HepG2 (cell line): ENCODE measurements at regions not wholly inside any gene's neighbourhood (a gene's known extent, or its start where the extent isn't known, plus 50 kb on each side); places are given as distances from the start of the nearest gene placed in this dataset.

ENCODE experiments used
- ATAC-seq: fragments of 200-7000 bp; cut with Tn5 transposase; 3 replicates; pipeline ENCODE4 v1.9.1; 2020; ENCODE audit warnings: mild to moderate bottlenecking, moderate library complexity
- BruUV-seq: library from RNA; stranded (reverse); fragments of 400-500 nt; replicated peaks from 2 replicates; lab custom pipeline; 2021; lab: Mats Ljungman, UMichigan
- CTCF ChIA-PET: fragments of 300-600 bp; formaldehyde crosslinking; extraction: SDS; loops from one replicate; lab custom pipeline; 2021; ENCODE audit warnings: low total read pairs, inconsistent platforms, low intra/inter-chr PET ratio; lab: Yijun Ruan, JAX
- POLR2A ChIA-PET: fragments of 350-600 bp; sonication (Branson Sonifier 250); formaldehyde crosslinking; loops from one replicate; lab custom pipeline; 2020; ENCODE audit warnings: antibody characterized with exemption, inconsistent platforms; lab: Yijun Ruan, JAX
- DNase-seq: peaks from one replicate; pipeline ENCODE4 v3.0.0-alpha.2; 2015; ENCODE audit warnings: low spot score
- FAIRE-seq: peaks from 3 replicates; lab custom pipeline; 2011; peaks lifted over from hg19 to GRCh38; lab: Jason Lieb, UNC
- H2AFZ ChIP-seq: one replicate; pipeline ENCODE4 v1.6.1; 2011; ENCODE audit warnings: low read length, inconsistent platforms
- H3K27ac ChIP-seq: fragments of 300-600 bp; 3 replicates; pipeline ENCODE4 v1.8.0; 2011; ENCODE audit warnings: mixed run types, mild to moderate bottlenecking, mixed read lengths, low read length, inconsistent platforms; ENCODE audit not compliant: insufficient read depth; ENCODE audit errors: extremely low read length
- H3K27me3 ChIP-seq, 2 experiments: fragments of 200-600 bp in 1 of 2; 2 replicates in 1 of 2; 3 replicates in 1 of 2; pipeline versions ENCODE4 v1.6.0 to v1.8.0; 2011; ENCODE audit warnings: low read length in 2 of 2, mild to moderate bottlenecking in 2 of 2, moderate library complexity in 2 of 2, inconsistent platforms in 1 of 2; ENCODE audit not compliant: insufficient read depth in 2 of 2, control insufficient read depth in 1 of 2
- H3K36me3 ChIP-seq, 2 experiments: fragments of 200-600 bp in 1 of 2; replicated peaks in 1 of 2; 2 replicates in 1 of 2; 3 replicates in 1 of 2; pipeline versions ENCODE4 v1.5.1 to v1.8.0; 2011; ENCODE audit warnings: low read length in 2 of 2, inconsistent platforms in 1 of 2; ENCODE audit not compliant: insufficient read depth in 2 of 2, control insufficient read depth in 1 of 2
- H3K4me1 ChIP-seq: 2 replicates; pipeline ENCODE4 v1.5.1; 2012; ENCODE audit warnings: low read length, inconsistent platforms; ENCODE audit not compliant: insufficient read depth
- H3K4me2 ChIP-seq: 2 replicates; pipeline ENCODE4 v1.6.0; 2011; ENCODE audit warnings: low read depth, low read length, inconsistent platforms
- H3K4me3 ChIP-seq, 3 experiments: fragments of 200-600 bp in 1 of 3; sonication (generic), shearing (Covaris generic) in 1 of 3; replicated peaks in 1 of 3; 2 replicates each; pipeline ENCODE4 v1.5.1; 2011 to 2016; ENCODE audit warnings: low read length in 3 of 3, inconsistent platforms in 2 of 3, low read depth in 2 of 3, mild to moderate bottlenecking in 2 of 3, control low read depth in 1 of 3, mixed read lengths in 1 of 3; ENCODE audit not compliant: insufficient read depth in 1 of 3
- H3K79me2 ChIP-seq: one replicate; pipeline ENCODE4 v1.6.1; 2011; ENCODE audit warnings: low read length, inconsistent platforms; ENCODE audit not compliant: insufficient read depth
- H3K9ac ChIP-seq: 2 replicates; pipeline ENCODE4 v1.6.0; 2011; ENCODE audit warnings: mild to moderate bottlenecking, low read depth, low read length, inconsistent platforms; ENCODE audit not compliant: insufficient read depth
- H3K9me3 ChIP-seq: 2 replicates; pipeline ENCODE4 v1.5.1; 2012; ENCODE audit warnings: mild to moderate bottlenecking, low read length
- H4K20me1 ChIP-seq: 2 replicates; pipeline ENCODE4 v1.6.0; 2011; ENCODE audit warnings: inconsistent platforms, mild to moderate bottlenecking, low read length, moderate library complexity; ENCODE audit not compliant: insufficient read depth
- ATF7 ChIP-seq, 2 experiments: fragments of 450-650 bp in 1 of 2; sonication (generic) in 1 of 2; formaldehyde crosslinking in 1 of 2; IDR thresholded peaks; 2 replicates each; pipeline versions ENCODE4 v1.4.0 to v1.6.1; 2016 to 2020; ENCODE audit warnings: antibody characterized with exemption in 1 of 2, mild to moderate bottlenecking in 1 of 2, missing genetic modification reagents in 1 of 2
- CEBPB ChIP-seq: IDR thresholded peaks from 2 replicates; pipeline ENCODE4 v1.6.1; 2011; ENCODE audit warnings: low read depth, low read length, improper control_type of control experiment, borderline replicate concordance
- CTCF ChIP-seq: sonication (generic); formaldehyde crosslinking; IDR thresholded peaks from 2 replicates; pipeline ENCODE4 v1.5.0; 2020; ENCODE audit warnings: mild to moderate bottlenecking, missing genetic modification reagents, moderate library complexity
- KLF6 ChIP-seq: IDR thresholded peaks from 2 replicates; pipeline ENCODE4 v1.8.0; 2016; ENCODE audit warnings: missing biosample characterization, missing genetic modification reagents
- KLF9 ChIP-seq: IDR thresholded peaks from 2 replicates; pipeline ENCODE4 v1.6.1; 2016; ENCODE audit warnings: low read depth
- MBD4 ChIP-seq: IDR thresholded peaks from 2 replicates; pipeline ENCODE4 v1.6.1; 2012; ENCODE audit warnings: low read length, inconsistent platforms, borderline replicate concordance
- NFIB ChIP-seq: sonication (generic); formaldehyde crosslinking; IDR thresholded peaks from 2 replicates; pipeline ENCODE4 v1.9.0; 2021; ENCODE audit warnings: missing genetic modification reagents, mild to moderate bottlenecking, borderline replicate concordance
- TFAP4 ChIP-seq: sonication (generic); IDR thresholded peaks from 2 replicates; pipeline ENCODE4 v1.6.1; 2016; ENCODE audit warnings: low read depth, borderline replicate concordance
- ZC3H13 ChIP-seq: sonication (generic); formaldehyde crosslinking; IDR thresholded peaks from 2 replicates; pipeline ENCODE4 v1.8.1; 2023; ENCODE audit warnings: mild to moderate bottlenecking, missing genetic modification reagents, moderate library complexity
- ZNF326 ChIP-seq: sonication (generic); formaldehyde crosslinking; IDR thresholded peaks from 2 replicates; pipeline ENCODE4 v1.4.0; 2020; ENCODE audit warnings: missing genetic modification reagents, borderline replicate concordance
- WGBS: methylation state at CpG from one replicate; pipeline ENCODE4 v1.1.6; 2017; ENCODE audit warnings: low lambda C conversion rate; 5-methylcytosine and 5-hydroxymethylcytosine counted together
- in situ Hi-C: cut with HindIII; loops from 2 replicates; pipeline ENCODE4 v1.10.0; 2017; ENCODE audit warnings: low pct_unique_long_range_greater_than_20kb; ENCODE audit not compliant: extremely low pct_ligation_motif_present
- intact Hi-C: fragments of 100-400 bp; cut with micrococcal nuclease; formaldehyde crosslinking; loops from one replicate; pipeline ENCODE4 v1.10.0; 2022; ENCODE audit not compliant: unreplicated experiment
- TF ChIP-seq, protein P1 (sequence below): sonication (generic); formaldehyde crosslinking; IDR thresholded peaks from 2 replicates; pipeline ENCODE4 v1.5.1; 2020; ENCODE audit warnings: mild to moderate bottlenecking, missing genetic modification reagents
- TF ChIP-seq, protein P2 (sequence below): sonication (generic); formaldehyde crosslinking; IDR thresholded peaks from 2 replicates; pipeline ENCODE4 v1.4.0; 2020; ENCODE audit warnings: missing genetic modification reagents

DNA sequence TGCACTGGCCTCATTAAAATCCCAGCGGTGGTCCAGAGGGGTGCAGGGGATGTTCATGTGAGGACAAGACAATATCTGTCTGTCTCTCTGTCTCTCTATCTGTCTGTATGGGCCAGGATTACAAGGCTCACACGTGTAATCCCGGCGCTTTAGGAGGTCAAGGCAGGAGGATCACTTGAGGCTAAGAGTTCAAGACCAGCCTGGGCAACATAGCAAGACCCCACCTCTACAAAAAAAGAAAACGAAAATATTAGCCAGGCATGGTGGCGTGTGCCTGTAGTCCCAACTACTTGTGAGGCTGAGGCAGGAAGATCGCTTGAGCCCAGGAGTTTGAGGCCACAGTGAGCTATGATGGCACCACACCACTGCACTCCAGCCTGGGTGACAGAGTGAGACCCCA is 117.1 kb downstream of the PHETA1 start:
- FAIRE-seq, result no peak
- Histone ChIP-seq H3K27me3 (peaks cover 6 to 42% of the 10 kb centered on the region in 2 experiments; a peak in 4 of 5 replicates), H3K79me2 (no peaks in the 10 kb centered on the region), H2AFZ (no peak overlapping the region), H3K4me2 (no peak overlapping the region), H4K20me1 (no peaks in the 10 kb centered on the region)
- TF ChIP-seq CTCF (CRISPR knock-in tag), result no peak
- TF ChIP-seq, all 625 proteins: peak for 0
- Histone ChIP-seq H3K4me3 (no peak overlapping the region), H3K36me3 (no peaks in the 10 kb centered on the region), H3K9me3 (no peaks in the 10 kb centered on the region), H3K27ac (no peak overlapping the region), H3K4me1 (no peaks in the 10 kb centered on the region), H3K9ac (no peak overlapping the region)
- intact Hi-C loops (no loop called here), in situ Hi-C loops (no loop called here)
- CTCF ChIA-PET, result no interaction called here
- ATAC-seq, result no peak
- DNase-seq, result no peak
- 19% methylated on average over 6 of the region's 7 CpGs for WGBS
- POLR2A ChIA-PET, result no interaction called here
- BruUV-seq, result no TSS peak

DNA sequence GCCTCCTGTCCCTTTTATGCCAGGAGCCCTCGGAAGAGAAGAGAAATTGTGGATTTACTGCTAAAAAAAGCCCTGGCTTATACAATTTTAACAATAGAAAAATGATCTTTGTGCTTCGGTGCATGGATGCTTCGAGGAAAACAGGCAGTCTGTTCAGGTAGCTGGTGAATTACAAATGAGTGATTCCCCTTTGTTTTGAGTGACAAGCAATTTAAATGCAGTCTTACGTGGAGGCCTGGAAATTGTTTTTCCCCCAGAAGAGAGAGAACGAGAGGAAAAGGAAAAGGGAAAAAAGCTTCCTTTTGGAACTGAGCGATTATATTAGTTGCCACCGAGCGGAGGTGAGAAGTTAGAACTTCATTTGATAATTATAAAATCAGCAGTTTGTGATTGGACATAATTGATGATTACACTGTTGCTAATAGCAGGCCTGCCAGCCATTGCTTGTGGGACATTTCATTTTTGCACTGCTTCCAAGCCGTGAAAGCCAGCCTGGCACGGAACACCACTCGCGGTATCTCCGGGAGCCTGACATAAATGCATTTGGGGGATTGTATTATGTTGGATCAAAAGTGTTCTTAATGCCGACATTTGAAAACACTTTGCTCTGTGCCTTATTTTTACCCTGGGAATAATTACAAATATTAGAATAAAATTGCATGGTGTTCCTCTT is 117.7 kb downstream of the PHETA1 start:
- peaks cover 3 to 44% of the 10 kb centered on the region in 2 experiments; a peak in 4 of 5 replicates for H3K27me3 ChIP-seq
- DNase-seq (no peak), ATAC-seq (no peak), FAIRE-seq (no peak)
- intact Hi-C loops, result no loop called here
- H3K9me3 ChIP-seq, result no peaks in the 10 kb centered on the region
- H3K27ac ChIP-seq, result no peak overlapping the region
- no peaks in the 10 kb centered on the region for H4K20me1 ChIP-seq
- no peaks in the 10 kb centered on the region for H3K4me1 ChIP-seq
- WGBS, result 55% methylated on average over 14 of the region's 14 CpGs
- no peak overlapping the region for H3K4me3 ChIP-seq
- in situ Hi-C loops, result no loop called here
- H3K36me3 ChIP-seq, result no peaks in the 10 kb centered on the region
- no TSS peak for BruUV-seq
- CTCF ChIA-PET, result no interaction called here
- H3K9ac ChIP-seq, result no peak overlapping the region
- H2AFZ ChIP-seq, result no peak overlapping the region
- no peak overlapping the region for H3K4me2 ChIP-seq
- POLR2A ChIA-PET, result no interaction called here
- no peaks in the 10 kb centered on the region for H3K79me2 ChIP-seq
- TF ChIP-seq CEBPB, result no peak
- no peak for TF ChIP-seq MBD4
- no peak for TF ChIP-seq KLF9 (CRISPR knock-in tag)
- TF ChIP-seq, protein P1, sequence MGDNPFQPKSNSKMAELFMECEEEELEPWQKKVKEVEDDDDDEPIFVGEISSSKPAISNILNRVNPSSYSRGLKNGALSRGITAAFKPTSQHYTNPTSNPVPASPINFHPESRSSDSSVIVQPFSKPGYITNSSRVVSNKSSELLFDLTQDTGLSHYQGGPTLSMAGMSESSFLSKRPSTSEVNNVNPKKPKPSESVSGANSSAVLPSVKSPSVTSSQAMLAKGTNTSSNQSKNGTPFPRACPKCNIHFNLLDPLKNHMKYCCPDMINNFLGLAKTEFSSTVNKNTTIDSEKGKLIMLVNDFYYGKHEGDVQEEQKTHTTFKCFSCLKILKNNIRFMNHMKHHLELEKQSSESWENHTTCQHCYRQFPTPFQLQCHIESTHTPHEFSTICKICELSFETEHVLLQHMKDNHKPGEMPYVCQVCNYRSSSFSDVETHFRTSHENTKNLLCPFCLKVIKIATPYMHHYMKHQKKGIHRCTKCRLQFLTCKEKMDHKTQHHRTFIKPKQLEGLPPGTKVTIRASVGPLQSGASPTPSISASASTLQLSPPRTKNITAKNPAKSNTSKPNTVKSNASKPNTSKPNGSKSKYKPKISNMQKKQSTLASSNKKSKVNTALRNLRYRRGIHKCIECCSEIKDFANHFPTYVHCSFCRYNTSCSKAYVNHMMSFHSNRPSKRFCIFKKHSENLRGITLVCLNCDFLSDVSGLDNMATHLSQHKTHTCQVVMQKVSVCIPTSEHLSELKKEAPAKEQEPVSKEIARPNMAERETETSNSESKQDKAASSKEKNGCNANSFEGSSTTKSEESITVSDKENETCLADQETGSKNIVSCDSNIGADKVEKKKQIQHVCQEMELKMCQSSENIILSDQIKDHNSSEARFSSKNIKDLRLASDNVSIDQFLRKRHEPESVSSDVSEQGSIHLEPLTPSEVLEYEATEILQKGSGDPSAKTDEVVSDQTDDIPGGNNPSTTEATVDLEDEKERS (CRISPR knock-in tag), result no peak
- no peak for TF ChIP-seq ZNF326 (CRISPR knock-in tag)
- TF ChIP-seq, protein P2, sequence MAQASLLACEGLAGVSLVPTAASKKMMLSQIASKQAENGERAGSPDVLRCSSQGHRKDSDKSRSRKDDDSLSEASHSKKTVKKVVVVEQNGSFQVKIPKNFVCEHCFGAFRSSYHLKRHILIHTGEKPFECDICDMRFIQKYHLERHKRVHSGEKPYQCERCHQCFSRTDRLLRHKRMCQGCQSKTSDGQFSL (CRISPR knock-in tag), result no peak
- no peak for TF ChIP-seq KLF6 (CRISPR knock-in tag)
- no peak for TF ChIP-seq ATF7 (IDR thresholded peaks at IDR 0.05)
- no peak for TF ChIP-seq ATF7 (CRISPR knock-in tag; IDR thresholded peaks at IDR 0.05)
- no peak for TF ChIP-seq NFIB
- no peak for TF ChIP-seq TFAP4
- no peak for TF ChIP-seq ZC3H13 (CRISPR knock-in tag)
